OCI-M1 (cell line): ENCODE measurements at regions not wholly inside any gene's neighbourhood (a gene's known extent, or its start where the extent isn't known, plus 50 kb on each side); places are given as distances from the start of the nearest gene placed in this dataset.
"Not testable (repeated sequence)": the region's sequence is repeated elsewhere in the genome, so short reads cannot be mapped to it uniquely, and the experiment has no call there.

Experiments used
- DNase-seq: peaks from one replicate; lab custom pipeline; 2025; lab: John Stamatoyannopoulos, UW

GRCh38 chr4:3632794-3633193 lies 100.6 kb upstream of the LRPAP1 start:
- not testable (repeated sequence) for DNase-seq

GRCh38 chr4:3631544-3632266 lies 99.5 kb upstream of the LRPAP1 start:
- not testable (repeated sequence) for DNase-seq

GRCh38 chr4:3630598-3631543 lies 98.6 kb upstream of the LRPAP1 start:
- no peak for DNase-seq

- no peak for DNase-seq
These were observed 97.9 kb upstream of the LRPAP1 start for GRCh38 chr4:3630136-3630597.

- DNase-seq, result no peak
These were observed 97.4 kb upstream of the LRPAP1 start for GRCh38 chr4:3629665-3630064.

- DNase-seq, result not testable (repeated sequence)
These were observed 97.0 kb upstream of the LRPAP1 start for GRCh38 chr4:3629176-3629575.

- no peak for DNase-seq
These were observed 96.6 kb upstream of the LRPAP1 start for GRCh38 chr4:3628868-3629175.

GRCh38 chr4:3627967-3628867 lies 96.0 kb upstream of the LRPAP1 start:
- not testable (repeated sequence) for DNase-seq

GRCh38 chr4:3627456-3627855 lies 95.2 kb upstream of the LRPAP1 start:
- DNase-seq, result not testable (repeated sequence)

GRCh38 chr4:3626131-3626884 lies 94.1 kb upstream of the LRPAP1 start:
- DNase-seq, result not testable (repeated sequence)

GRCh38 chr4:3625286-3625875 lies 93.2 kb upstream of the LRPAP1 start:
- not testable (repeated sequence) for DNase-seq

GRCh38 chr4:3623809-3624329 lies 91.6 kb upstream of the LRPAP1 start:
- not testable (repeated sequence) for DNase-seq

- DNase-seq, result no peak
These were observed 90.9 kb upstream of the LRPAP1 start for GRCh38 chr4:3623106-3623505.

GRCh38 chr4:3620365-3620764 lies 88.1 kb upstream of the LRPAP1 start:
- peak; percentile 14 for DNase-seq

GRCh38 chr4:3619698-3620097 lies 87.5 kb upstream of the LRPAP1 start:
- DNase-seq, result not testable (repeated sequence)

- not testable (repeated sequence) for DNase-seq
These were observed 86.1 kb upstream of the LRPAP1 start for GRCh38 chr4:3618341-3618740.

- DNase-seq, result no peak
These were observed 83.4 kb upstream of the LRPAP1 start for GRCh38 chr4:3615386-3616286.

GRCh38 chr4:3614731-3614980 lies 82.4 kb upstream of the LRPAP1 start:
- no peak for DNase-seq

GRCh38 chr4:3613967-3614730 lies 81.9 kb upstream of the LRPAP1 start:
- no peak for DNase-seq
